OCI-LY3 (cell line): ENCODE measurements at regions not wholly inside any gene's neighbourhood (a gene's known extent, or its start where the extent isn't known, plus 50 kb on each side); places are given as distances from the start of the nearest gene placed in this dataset.

ENCODE experiments used
- H2AFZ ChIP-seq: fragments of 200-600, 300-600 bp; shearing (Covaris generic); 2 replicates; pipeline ENCODE4 v1.6.0; 2014; ENCODE audit warnings: antibody characterized with exemption, low read depth, low read length
- H3K27ac ChIP-seq: fragments of 200-600, 300-600 bp; sonication (generic); 2 replicates; pipeline ENCODE4 v1.5.1; 2014; ENCODE audit warnings: mild to moderate bottlenecking, low read length, moderate library complexity, mixed read lengths
- H3K27me3 ChIP-seq: fragments of 200-600, 300-600 bp; sonication (generic); 2 replicates; pipeline ENCODE4 v1.6.1; 2014; ENCODE audit warnings: low read depth, low read length, mixed read lengths
- H3K36me3 ChIP-seq: fragments of 200-600, 300-600 bp; sonication (generic); replicated peaks from 2 replicates; pipeline ENCODE3; 2014; ENCODE audit warnings: low read depth, low read length, mixed read lengths
- H3K4me1 ChIP-seq: fragments of 300-600, 200-600 bp; sonication (generic); 2 replicates; pipeline ENCODE4 v1.6.1; 2014; ENCODE audit warnings: low read length, mixed read lengths
- H3K4me2 ChIP-seq: fragments of 200-600, 300-600 bp; sonication (generic); 2 replicates; pipeline ENCODE4 v1.6.1; 2014; ENCODE audit warnings: low read length, mixed read lengths
- H3K4me3 ChIP-seq: fragments of 300-600, 200-600 bp; sonication (generic); 2 replicates; pipeline ENCODE4 v1.5.1; 2014; ENCODE audit warnings: antibody characterized with exemption, mild to moderate bottlenecking, low read length, moderate library complexity
- H3K79me2 ChIP-seq: fragments of 300-600, 200-600 bp; shearing (Covaris generic); 2 replicates; pipeline ENCODE4 v1.6.1; 2014; ENCODE audit warnings: mild to moderate bottlenecking, low read length, mixed read lengths
- H3K9ac ChIP-seq: fragments of 300-600, 200-600 bp; shearing (Covaris generic); 2 replicates; pipeline ENCODE4 v1.6.0; 2014; ENCODE audit warnings: mild to moderate bottlenecking, low read length, moderate library complexity
- H3K9me3 ChIP-seq: fragments of 200-600, 300-600 bp; shearing (Covaris generic); 2 replicates; pipeline ENCODE4 v1.6.1; 2014; ENCODE audit warnings: low read length, mixed read lengths; ENCODE audit not compliant: insufficient read depth
- H4K20me1 ChIP-seq: fragments of 200-600, 300-600 bp; sonication (generic); 2 replicates; pipeline ENCODE4 v1.6.1; 2016; ENCODE audit warnings: low read length, mixed read lengths; ENCODE audit not compliant: insufficient read depth
- CTCF ChIP-seq: fragments of 200-600, 300-600 bp; sonication (generic); IDR thresholded peaks from 2 replicates; pipeline ENCODE4 v1.5.1; 2014; ENCODE audit warnings: antibody characterized with exemption, low read length, low read depth
- EZH2phosphoT487 ChIP-seq: fragments of 200-600 bp; shearing (Covaris generic); IDR thresholded peaks from 2 replicates; pipeline ENCODE4 v1.6.1; 2018; ENCODE audit warnings: antibody characterized with exemption, mixed run types, low read depth

DNA sequence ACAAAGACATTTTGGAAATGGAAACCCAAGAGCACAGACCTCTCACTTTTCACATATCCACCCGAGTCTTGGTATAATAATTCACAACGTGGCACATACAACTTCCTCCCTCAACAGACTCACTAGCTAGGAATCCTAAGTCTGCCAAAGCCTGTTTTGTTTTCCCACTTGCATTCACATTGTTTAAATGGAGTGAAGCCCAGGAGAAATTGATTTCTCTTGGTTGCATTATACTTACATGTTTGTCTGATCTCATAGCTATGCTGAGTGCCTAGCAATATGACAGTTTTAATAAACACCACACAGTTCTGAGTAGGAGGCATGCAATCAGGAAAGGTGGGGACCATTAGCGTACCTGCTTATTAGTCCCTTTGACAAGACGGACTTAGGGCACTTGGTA, 348.6 kb upstream of the ADGRL4 start:
- 0 out of 2 replicates have a peak overlapping the region, but pooled peaks have one; percentile 60 for H2AFZ ChIP-seq
- H3K4me2 ChIP-seq: no peak overlapping the region
- TF ChIP-seq EZH2phosphoT487: no peak
- no peak for TF ChIP-seq CTCF
- H3K27ac ChIP-seq: no peak overlapping the region
- H3K9ac ChIP-seq: no peak overlapping the region
- H3K27me3 ChIP-seq: no peaks in the 10 kb centered on the region
- H3K79me2 ChIP-seq: no peaks in the 10 kb centered on the region
- H4K20me1 ChIP-seq: no peaks in the 10 kb centered on the region
- H3K36me3 ChIP-seq: no peaks in the 10 kb centered on the region
- no peaks in the 10 kb centered on the region for H3K9me3 ChIP-seq
- H3K4me1 ChIP-seq: peaks cover 24% of the 10 kb centered on the region
- H3K4me3 ChIP-seq: no peak overlapping the region

GRCh38 chr1:79353224-79353623, 346.7 kb upstream of the ADGRL4 start:
- no peaks in the 10 kb centered on the region for H3K79me2 ChIP-seq
- no peaks in the 10 kb centered on the region for H3K9me3 ChIP-seq
- H3K9ac ChIP-seq: no peak overlapping the region
- H3K4me1 ChIP-seq: peaks cover 24% of the 10 kb centered on the region
- H2AFZ ChIP-seq: peak overlapping the region; percentile 76
- H4K20me1 ChIP-seq: no peaks in the 10 kb centered on the region
- H3K27me3 ChIP-seq: no peaks in the 10 kb centered on the region
- no peaks in the 10 kb centered on the region for H3K36me3 ChIP-seq
- no peak overlapping the region for H3K27ac ChIP-seq
- H3K4me3 ChIP-seq: 0 out of 2 replicates have a peak overlapping the region, but pooled peaks have one; percentile 18
- no peak for TF ChIP-seq EZH2phosphoT487
- peak; percentile 56 for TF ChIP-seq CTCF
- H3K4me2 ChIP-seq: peak overlapping the region; percentile 35

- H4K20me1 ChIP-seq: no peaks in the 10 kb centered on the region
- H3K4me3 ChIP-seq: no peak overlapping the region
- TF ChIP-seq CTCF: no peak
- no peak for TF ChIP-seq EZH2phosphoT487
These were observed 320.3 kb upstream of the ADGRL4 start for GRCh38 chr1:79326875-79327274.

GRCh38 chr1:79325705-79326104, 319.2 kb upstream of the ADGRL4 start:
- no peak overlapping the region for H2AFZ ChIP-seq

More at GRCh38 chr1:79326875-79327274, 320.3 kb upstream of the ADGRL4 start:
- Histone ChIP-seq H3K27me3 (no peaks in the 10 kb centered on the region), H3K79me2 (no peaks in the 10 kb centered on the region), H3K9ac (no peak overlapping the region), H3K36me3 (no peaks in the 10 kb centered on the region), H3K27ac (no peak overlapping the region), H3K9me3 (no peaks in the 10 kb centered on the region), H3K4me1 (no peaks in the 10 kb centered on the region), H2AFZ (no peak overlapping the region), H3K4me2 (no peak overlapping the region)

More at GRCh38 chr1:79325705-79326104, 319.2 kb upstream of the ADGRL4 start:
- H3K9me3 ChIP-seq: no peaks in the 10 kb centered on the region
- H4K20me1 ChIP-seq: no peaks in the 10 kb centered on the region
- no peaks in the 10 kb centered on the region for H3K36me3 ChIP-seq
- no peak overlapping the region for H3K4me3 ChIP-seq
- no peaks in the 10 kb centered on the region for H3K27me3 ChIP-seq
- H3K79me2 ChIP-seq: no peaks in the 10 kb centered on the region
- no peak overlapping the region for H3K9ac ChIP-seq
- no peaks in the 10 kb centered on the region for H3K4me1 ChIP-seq
- no peak for TF ChIP-seq EZH2phosphoT487
- TF ChIP-seq CTCF: no peak
- H3K4me2 ChIP-seq: no peak overlapping the region
- no peak overlapping the region for H3K27ac ChIP-seq
